ENCODE measurements at regions not wholly inside any gene's neighbourhood (a gene's known extent, or its start where the extent isn't known, plus 50 kb on each side); places are given as distances from the start of the nearest gene placed in this dataset. TPM values are rescaled to one million over a fixed set of nuclear protein-coding genes. Genes with fewer than 3 reads are reported as not detected.
A peak's percentile ranks its signal among the peaks of the same experiment; 100 is the strongest.
"Not testable (repeated sequence)": the region's sequence is repeated elsewhere in the genome, so short reads cannot be mapped to it uniquely, and the experiment has no call there.

DNA sequence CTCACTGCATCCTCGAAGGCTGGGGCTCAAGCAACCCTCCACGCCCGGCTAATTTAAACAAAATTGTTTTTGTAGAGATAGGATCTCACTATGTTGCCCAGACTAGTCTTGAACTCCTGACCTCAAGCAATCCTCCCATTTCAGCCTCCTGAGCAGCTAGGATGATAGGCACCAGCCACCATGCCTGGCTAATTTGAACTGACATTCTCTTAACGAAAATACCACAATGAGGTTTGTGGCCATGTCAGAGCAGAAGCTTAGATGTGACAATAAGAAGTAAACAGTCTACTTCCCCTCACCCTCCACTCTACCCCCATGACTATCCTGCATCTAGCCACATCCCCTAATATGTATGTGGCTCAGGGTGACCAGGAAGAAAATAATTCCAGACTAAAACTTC, 74.8 kb upstream of the PLCB4 start:
- Histone ChIP-seq H3K27me3 (ENCODE audit: control insufficient read depth, insufficient read depth, low read length) (no peaks in the 10 kb centered on the region), H3K4me1 (ENCODE audit: control insufficient read depth, insufficient read depth, low read length) (no peaks in the 10 kb centered on the region), H3K4me2 (ENCODE audit: low read length) (no peak overlapping the region), H3K9ac (ENCODE audit: low read depth, low read length) (no peak overlapping the region), H3K36me3 (ENCODE audit: insufficient read depth, low read length) (no peaks in the 10 kb centered on the region), H3K4me3 (ENCODE audit: low read length) (no peak overlapping the region), H3K9me3 (replicated peaks; ENCODE audit: low read length) (no peaks in the 10 kb centered on the region)

GRCh38 chr20:8995761-8996160, 73.1 kb upstream of the PLCB4 start:
- H3K9ac ChIP-seq (ENCODE audit: low read depth, low read length), result no peak overlapping the region
- no peaks in the 10 kb centered on the region for H3K4me1 ChIP-seq (ENCODE audit: control insufficient read depth, insufficient read depth, low read length)
- no peaks in the 10 kb centered on the region for H3K27me3 ChIP-seq (ENCODE audit: control insufficient read depth, insufficient read depth, low read length)
- H3K4me3 ChIP-seq (ENCODE audit: low read length), result no peak overlapping the region
- H3K9me3 ChIP-seq (replicated peaks; ENCODE audit: low read length), result no peaks in the 10 kb centered on the region
- H3K4me2 ChIP-seq (ENCODE audit: low read length), result no peak overlapping the region
- no peaks in the 10 kb centered on the region for H3K36me3 ChIP-seq (ENCODE audit: insufficient read depth, low read length)

- no peak overlapping the region for H3K4me3 ChIP-seq (ENCODE audit: low read length)
- no peaks in the 10 kb centered on the region for H3K9me3 ChIP-seq (replicated peaks; ENCODE audit: low read length)
- H3K4me2 ChIP-seq (ENCODE audit: low read length), result no peak overlapping the region
- no peaks in the 10 kb centered on the region for H3K27me3 ChIP-seq (ENCODE audit: control insufficient read depth, insufficient read depth, low read length)
- no peak overlapping the region for H3K9ac ChIP-seq (ENCODE audit: low read depth, low read length)
- H3K36me3 ChIP-seq (ENCODE audit: insufficient read depth, low read length), result no peaks in the 10 kb centered on the region
- no peaks in the 10 kb centered on the region for H3K4me1 ChIP-seq (ENCODE audit: control insufficient read depth, insufficient read depth, low read length)
These were observed 71.9 kb upstream of the PLCB4 start for GRCh38 chr20:8996817-8997512.

DNA sequence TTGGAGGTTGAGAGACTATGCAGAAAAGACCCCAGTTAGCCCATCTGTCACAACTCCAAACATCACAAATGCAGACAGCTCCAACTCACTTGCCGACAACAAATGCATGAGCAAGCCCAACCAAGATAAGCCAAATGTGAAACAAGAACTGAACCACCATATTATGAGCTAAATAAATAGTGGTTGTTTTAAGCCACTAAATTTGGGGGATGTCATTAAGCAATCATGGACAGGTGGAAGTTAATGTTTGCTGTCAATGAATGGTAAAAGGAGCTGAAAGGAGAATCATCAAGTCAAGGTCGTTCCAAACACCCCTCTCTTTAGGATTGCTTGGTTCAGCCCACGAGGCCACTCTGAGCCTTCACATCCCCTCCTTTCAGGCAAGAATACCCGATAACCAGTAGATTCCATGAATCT, 71.2 kb upstream of the PLCB4 start:
- Histone ChIP-seq H3K9ac (ENCODE audit: low read depth, low read length) (no peak overlapping the region), H3K36me3 (ENCODE audit: insufficient read depth, low read length) (no peaks in the 10 kb centered on the region), H3K4me2 (ENCODE audit: low read length) (no peak overlapping the region), H3K9me3 (replicated peaks; ENCODE audit: low read length) (no peaks in the 10 kb centered on the region), H3K27me3 (ENCODE audit: control insufficient read depth, insufficient read depth, low read length) (no peaks in the 10 kb centered on the region), H3K4me1 (ENCODE audit: control insufficient read depth, insufficient read depth, low read length) (no peaks in the 10 kb centered on the region), H3K4me3 (ENCODE audit: low read length) (no peak overlapping the region)

DNA sequence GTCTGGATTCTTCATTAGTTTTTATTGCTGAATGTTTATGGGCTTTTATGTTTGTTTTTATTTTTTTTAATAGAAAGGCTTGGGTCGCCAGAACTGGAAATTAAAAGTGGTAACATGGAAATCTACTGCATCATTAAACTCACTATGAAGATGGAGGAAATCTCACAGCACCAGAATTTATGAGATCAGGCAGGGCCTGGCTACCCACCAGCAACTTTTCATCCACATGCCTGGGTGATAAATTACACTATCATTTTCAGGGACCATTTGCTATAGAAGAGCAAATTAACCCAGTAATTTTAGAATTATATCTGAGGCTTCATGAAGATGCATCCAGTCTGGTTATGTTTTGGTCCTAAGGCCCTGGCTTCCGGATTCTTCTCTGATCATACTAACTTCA, 57.8 kb upstream of the PLCB4 start:
- Histone ChIP-seq H3K4me2 (ENCODE audit: low read length) (no peak overlapping the region), H3K9me3 (replicated peaks; ENCODE audit: low read length) (no peaks in the 10 kb centered on the region), H3K4me3 (ENCODE audit: low read length) (no peak overlapping the region), H3K27me3 (ENCODE audit: control insufficient read depth, insufficient read depth, low read length) (no peaks in the 10 kb centered on the region), H3K36me3 (ENCODE audit: insufficient read depth, low read length) (no peaks in the 10 kb centered on the region), H3K9ac (ENCODE audit: low read depth, low read length) (no peak overlapping the region), H3K4me1 (ENCODE audit: control insufficient read depth, insufficient read depth, low read length) (peaks cover 3% of the 10 kb centered on the region)

DNA sequence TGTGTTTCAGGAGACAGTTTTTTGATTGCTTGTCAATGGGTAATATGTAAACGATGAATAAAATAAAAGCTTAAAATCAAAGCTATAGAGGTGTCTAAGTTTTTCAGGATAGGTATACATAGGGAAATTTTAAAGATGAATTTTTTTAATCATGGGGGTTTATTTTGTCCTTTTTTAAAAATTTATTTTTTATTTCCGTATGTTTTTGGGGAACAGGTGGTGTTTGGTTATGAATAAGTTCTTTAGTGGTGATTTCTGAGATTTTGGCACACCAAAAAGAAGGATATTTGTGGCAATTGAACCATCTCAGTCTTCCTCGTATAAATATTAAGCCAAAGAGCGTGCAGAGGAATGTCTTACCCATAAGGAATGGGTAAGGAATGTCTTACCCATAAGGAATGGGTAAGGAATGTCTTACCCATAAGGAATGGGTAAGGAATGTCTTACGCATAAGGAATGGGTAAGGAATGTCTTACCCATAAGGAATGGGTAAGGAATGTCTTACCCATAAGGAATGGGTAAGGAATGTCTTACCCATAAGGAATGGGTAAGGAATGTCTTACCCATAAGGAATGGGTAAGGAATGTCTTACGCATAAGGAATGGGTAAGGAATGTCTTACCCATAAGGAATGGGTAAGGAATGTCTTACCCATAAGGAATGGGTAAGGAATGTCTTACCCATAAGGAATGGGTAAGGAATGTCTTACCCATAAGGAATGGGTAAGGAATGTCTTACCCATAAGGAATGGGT, 53.5 kb upstream of the PLCB4 start:
- H3K9ac ChIP-seq (ENCODE audit: low read depth, low read length), result peak overlapping the region; percentile 52
- H3K9me3 ChIP-seq (replicated peaks; ENCODE audit: low read length); H3K36me3 ChIP-seq (ENCODE audit: insufficient read depth, low read length); H3K27me3 ChIP-seq (ENCODE audit: control insufficient read depth, insufficient read depth, low read length); H3K4me2 ChIP-seq (ENCODE audit: low read length); H3K4me3 ChIP-seq (ENCODE audit: low read length): not testable (repeated sequence)
- peaks cover 11% of the 10 kb centered on the region for H3K4me1 ChIP-seq (ENCODE audit: control insufficient read depth, insufficient read depth, low read length)

DNA sequence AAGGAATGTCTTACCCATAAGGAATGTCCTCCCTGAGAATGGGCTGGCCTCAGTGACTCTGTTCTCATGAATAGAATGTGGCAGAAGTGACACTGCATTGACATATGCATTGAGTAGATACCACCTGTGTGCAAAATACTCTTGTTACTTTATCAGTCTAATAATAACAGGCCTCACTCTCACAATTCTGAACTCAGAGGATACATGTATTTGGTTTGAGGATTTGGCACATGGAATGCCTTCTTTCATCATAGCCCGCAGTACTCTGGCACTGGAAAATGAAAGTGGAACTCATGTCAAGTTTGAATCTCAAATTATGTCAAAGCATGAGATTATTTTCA, 52.9 kb upstream of the PLCB4 start:
- H3K9me3 ChIP-seq (replicated peaks; ENCODE audit: low read length), result no peaks in the 10 kb centered on the region
- H3K36me3 ChIP-seq (ENCODE audit: insufficient read depth, low read length), result no peaks in the 10 kb centered on the region
- peak overlapping the region; percentile 68 for H3K9ac ChIP-seq (ENCODE audit: low read depth, low read length)

GRCh38 chr20:9018346-9018745, 50.5 kb upstream of the PLCB4 start:
- Histone ChIP-seq H3K4me1 (ENCODE audit: control insufficient read depth, insufficient read depth, low read length) (peaks cover 15% of the 10 kb centered on the region), H3K9me3 (replicated peaks; ENCODE audit: low read length) (no peaks in the 10 kb centered on the region), H3K4me2 (ENCODE audit: low read length) (no peak overlapping the region), H3K4me3 (ENCODE audit: low read length) (no peak overlapping the region), H3K36me3 (ENCODE audit: insufficient read depth, low read length) (no peaks in the 10 kb centered on the region), H3K27me3 (ENCODE audit: control insufficient read depth, insufficient read depth, low read length) (no peaks in the 10 kb centered on the region), H3K9ac (ENCODE audit: low read depth, low read length) (no peak overlapping the region)

More for the DNA sequence above, 52.9 kb upstream of the PLCB4 start:
- peak overlapping the region; percentile 7 for H3K4me2 ChIP-seq (ENCODE audit: low read length)
- H3K4me3 ChIP-seq (ENCODE audit: low read length), result no peak overlapping the region
- H3K27me3 ChIP-seq (ENCODE audit: control insufficient read depth, insufficient read depth, low read length), result no peaks in the 10 kb centered on the region
- peaks cover 11% of the 10 kb centered on the region for H3K4me1 ChIP-seq (ENCODE audit: control insufficient read depth, insufficient read depth, low read length)

Small RNAs in the stretch of these regions (small RNA-seq; reads per million reads assigned to genes)
- gene RF00017, result not detected

Data from skeletal muscle satellite cell (primary cell).